ENCODE measurements at regions not wholly inside any gene's neighbourhood (a gene's known extent, or its start where the extent isn't known, plus 50 kb on each side); places are given as distances from the start of the nearest gene placed in this dataset.

GRCh38 chr1:22245100-22245650 is 102.3 kb upstream of the WNT4 start:
- TF ChIP-seq TEAD4 (IDR thresholded peaks at IDR 0.05) (no peak), CREB1 (IDR thresholded peaks at IDR 0.05; ENCODE audit: low read depth) (no peak), RAD21 (IDR thresholded peaks at IDR 0.05; ENCODE audit: low read depth) (no peak), FOXM1 (IDR thresholded peaks at IDR 0.05; ENCODE audit: borderline replicate concordance, low read depth) (no peak), CEBPB (IDR thresholded peaks at IDR 0.05) (no peak)

- TF ChIP-seq MAX (IDR thresholded peaks at IDR 0.05) (no peak), TCF12 (IDR thresholded peaks at IDR 0.05; ENCODE audit: low read depth) (no peak), USF1 (IDR thresholded peaks at IDR 0.05) (no peak), EP300 (IDR thresholded peaks at IDR 0.05; ENCODE audit: borderline replicate concordance) (no peak), FOXM1 (IDR thresholded peaks at IDR 0.05; ENCODE audit: borderline replicate concordance, low read depth) (no peak), TEAD4 (IDR thresholded peaks at IDR 0.05) (no peak), EGR1 (IDR thresholded peaks at IDR 0.05) (no peak), CEBPB (IDR thresholded peaks at IDR 0.05) (no peak), TAF1 (IDR thresholded peaks at IDR 0.05; ENCODE audit: low read depth) (no peak), YY1 (IDR thresholded peaks at IDR 0.05; ENCODE audit: low read depth) (no peak), RAD21 (IDR thresholded peaks at IDR 0.05; ENCODE audit: low read depth) (no peak), ZBTB7A (IDR thresholded peaks at IDR 0.05; ENCODE audit: low read depth) (no peak), CREB1 (IDR thresholded peaks at IDR 0.05; ENCODE audit: low read depth) (no peak), NFIC (IDR thresholded peaks at IDR 0.05) (no peak)
Measured at GRCh38 chr1:22245726-22246125, 102.8 kb upstream of the WNT4 start.

- TF ChIP-seq EP300 (IDR thresholded peaks at IDR 0.05; ENCODE audit: borderline replicate concordance) (no peak), FOXM1 (IDR thresholded peaks at IDR 0.05; ENCODE audit: borderline replicate concordance, low read depth) (no peak), TEAD4 (IDR thresholded peaks at IDR 0.05) (no peak), CREB1 (IDR thresholded peaks at IDR 0.05; ENCODE audit: low read depth) (no peak), NFIC (IDR thresholded peaks at IDR 0.05) (no peak), USF1 (IDR thresholded peaks at IDR 0.05) (no peak), YY1 (IDR thresholded peaks at IDR 0.05; ENCODE audit: low read depth) (no peak)
Measured at GRCh38 chr1:22246755-22247480, 104.0 kb upstream of the WNT4 start.

GRCh38 chr1:22247527-22248245 is 104.8 kb upstream of the WNT4 start:
- TF ChIP-seq FOXM1 (IDR thresholded peaks at IDR 0.05; ENCODE audit: borderline replicate concordance, low read depth) (no peak), RAD21 (IDR thresholded peaks at IDR 0.05; ENCODE audit: low read depth) (no peak), YY1 (IDR thresholded peaks at IDR 0.05; ENCODE audit: low read depth) (no peak), TCF12 (IDR thresholded peaks at IDR 0.05; ENCODE audit: low read depth) (no peak), MAX (IDR thresholded peaks at IDR 0.05) (no peak), EGR1 (IDR thresholded peaks at IDR 0.05) (no peak), CEBPB (IDR thresholded peaks at IDR 0.05) (no peak), USF1 (IDR thresholded peaks at IDR 0.05) (no peak), REST (IDR thresholded peaks at IDR 0.05; ENCODE audit: low read depth) (no peak), NFIC (IDR thresholded peaks at IDR 0.05) (no peak)

- no peak for TF ChIP-seq TCF12 (IDR thresholded peaks at IDR 0.05; ENCODE audit: low read depth)
- TF ChIP-seq CEBPB (IDR thresholded peaks at IDR 0.05): no peak
Measured at GRCh38 chr1:22248746-22249145, 105.8 kb upstream of the WNT4 start.

- TF ChIP-seq USF1 (IDR thresholded peaks at IDR 0.05): no peak
- no peak for TF ChIP-seq YY1 (IDR thresholded peaks at IDR 0.05; ENCODE audit: low read depth)
- no peak for TF ChIP-seq REST (IDR thresholded peaks at IDR 0.05; ENCODE audit: low read depth)
Measured at GRCh38 chr1:22249928-22250680, 107.2 kb upstream of the WNT4 start.

All from Ishikawa (cell line).